Stimulated activated CD8-positive, alpha-beta memory T cell treated with anti-CD3 and anti-CD28 coated beads, Interleukin-7, amount 100 ng/mL, for 48 hours (primary cell): ENCODE measurements at regions not wholly inside any gene's neighbourhood (a gene's known extent, or its start where the extent isn't known, plus 50 kb on each side); places are given as distances from the start of the nearest gene placed in this dataset.
A peak's percentile ranks its signal among the peaks of the same experiment; 100 is the strongest.
"Not testable (repeated sequence)": the region's sequence is repeated elsewhere in the genome, so short reads cannot be mapped to it uniquely, and the experiment has no call there.

Experiments
- DNase-seq, 2 donors: peaks; one replicate each; pipeline ENCODE4 v3.0.0-alpha.2; 2020; ENCODE audit warnings: low read depth in 1 of 2; ENCODE audit errors: extremely low read depth in 1 of 2

DNA sequence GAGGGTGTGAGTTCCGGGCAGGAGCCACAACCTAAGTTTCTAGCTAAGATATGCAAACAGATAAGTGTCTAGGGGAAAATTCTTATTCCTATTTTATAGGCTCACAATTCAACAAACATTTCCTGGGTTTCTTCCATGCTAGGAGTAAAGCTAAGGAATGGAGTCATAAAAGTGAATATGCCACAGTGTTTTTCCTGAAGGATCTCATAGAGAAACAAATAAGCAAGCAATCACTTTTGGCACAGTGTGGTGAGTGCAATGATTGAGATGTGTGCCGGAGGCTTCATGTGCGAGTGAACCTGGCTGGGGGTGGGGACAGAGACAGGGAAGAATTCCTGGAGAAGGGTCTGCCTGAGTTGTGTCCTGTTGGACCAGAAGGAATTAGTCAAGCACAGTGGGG lies 147.4 kb downstream of the TENT5C start:
- no peak for DNase-seq

DNA sequence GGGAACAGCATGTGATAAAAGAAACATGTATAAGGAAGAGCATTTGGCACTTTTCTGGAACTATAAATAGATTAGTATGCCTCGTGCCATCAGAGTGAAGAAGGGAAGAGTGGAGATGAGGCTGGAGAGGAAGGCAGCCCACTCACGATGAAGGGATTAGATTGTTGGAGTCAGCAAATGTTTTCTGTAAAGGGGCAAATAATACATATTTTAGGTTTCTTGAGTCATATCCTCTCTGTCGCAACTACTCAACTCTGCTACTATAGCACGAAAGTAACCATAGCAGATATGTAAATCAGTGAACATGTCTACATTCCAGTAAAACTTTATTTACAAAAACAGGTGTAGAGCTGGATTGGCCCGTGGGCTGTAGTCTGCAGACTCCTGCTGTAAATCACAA lies 147.8 kb downstream of the TENT5C start:
- no peak for DNase-seq

DNA sequence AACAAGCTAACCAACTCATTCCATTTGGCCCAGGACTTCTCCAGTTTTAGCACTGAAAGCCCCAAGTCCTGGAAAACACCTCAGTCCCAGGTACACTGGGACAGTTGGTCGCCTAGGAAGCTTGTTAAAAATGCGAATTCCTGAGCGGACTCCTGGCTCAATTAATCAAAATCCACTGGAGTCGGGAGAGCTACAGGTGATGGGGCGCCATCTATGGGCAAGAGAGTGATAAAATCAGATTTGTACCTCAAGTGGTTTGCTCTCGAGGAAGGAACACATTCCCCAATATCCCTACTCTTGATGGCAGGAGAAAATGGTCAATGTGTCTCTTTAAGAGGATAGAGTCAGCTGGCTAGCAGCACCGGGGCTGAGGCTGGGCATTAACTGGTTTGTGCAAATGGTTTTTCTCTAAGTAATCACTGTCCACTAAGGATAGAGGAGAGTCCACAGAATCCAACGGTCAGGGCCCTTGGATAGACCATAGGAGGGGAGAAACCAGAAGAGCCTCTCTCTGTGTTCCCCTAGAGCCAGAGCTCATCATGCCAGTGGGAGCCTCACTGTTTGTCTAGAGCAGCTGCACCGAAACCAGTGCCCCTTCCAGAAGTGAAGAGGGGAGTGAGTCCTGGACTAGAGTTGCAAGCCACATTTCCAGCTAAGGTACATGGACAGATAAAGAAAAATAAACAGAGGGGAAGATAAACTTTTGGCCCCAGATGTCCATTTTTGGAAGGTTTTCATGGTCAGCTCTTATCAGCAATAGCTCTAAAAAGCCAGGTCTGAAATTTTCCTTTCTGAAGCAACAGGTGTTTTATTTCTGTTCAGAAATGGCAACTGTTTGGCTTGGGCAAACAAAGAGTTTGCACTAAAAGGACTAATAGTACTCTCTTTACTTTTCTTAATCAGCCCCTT lies 148.5 kb downstream of the TENT5C start:
- DNase-seq = no peak

DNA sequence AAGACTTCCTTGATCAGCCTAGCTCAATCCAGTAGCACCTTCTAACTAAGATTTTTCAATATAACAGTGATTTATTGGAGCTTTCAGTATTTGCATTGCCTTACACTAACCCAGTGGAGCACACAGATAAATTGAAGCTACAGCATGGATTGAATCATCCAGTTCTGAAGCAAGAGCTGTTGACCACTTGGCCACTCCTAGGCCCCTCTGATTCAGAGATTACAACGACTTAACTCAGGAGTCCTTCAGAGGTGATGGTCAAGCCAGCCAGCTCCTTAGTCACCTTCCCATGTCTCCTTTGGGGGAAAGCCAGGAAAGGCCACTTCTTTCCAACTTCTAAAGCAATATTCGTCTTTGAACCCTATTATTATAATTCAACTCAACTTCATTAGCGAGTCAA lies 151.8 kb downstream of the TENT5C start:
- DNase-seq = no peak

DNA sequence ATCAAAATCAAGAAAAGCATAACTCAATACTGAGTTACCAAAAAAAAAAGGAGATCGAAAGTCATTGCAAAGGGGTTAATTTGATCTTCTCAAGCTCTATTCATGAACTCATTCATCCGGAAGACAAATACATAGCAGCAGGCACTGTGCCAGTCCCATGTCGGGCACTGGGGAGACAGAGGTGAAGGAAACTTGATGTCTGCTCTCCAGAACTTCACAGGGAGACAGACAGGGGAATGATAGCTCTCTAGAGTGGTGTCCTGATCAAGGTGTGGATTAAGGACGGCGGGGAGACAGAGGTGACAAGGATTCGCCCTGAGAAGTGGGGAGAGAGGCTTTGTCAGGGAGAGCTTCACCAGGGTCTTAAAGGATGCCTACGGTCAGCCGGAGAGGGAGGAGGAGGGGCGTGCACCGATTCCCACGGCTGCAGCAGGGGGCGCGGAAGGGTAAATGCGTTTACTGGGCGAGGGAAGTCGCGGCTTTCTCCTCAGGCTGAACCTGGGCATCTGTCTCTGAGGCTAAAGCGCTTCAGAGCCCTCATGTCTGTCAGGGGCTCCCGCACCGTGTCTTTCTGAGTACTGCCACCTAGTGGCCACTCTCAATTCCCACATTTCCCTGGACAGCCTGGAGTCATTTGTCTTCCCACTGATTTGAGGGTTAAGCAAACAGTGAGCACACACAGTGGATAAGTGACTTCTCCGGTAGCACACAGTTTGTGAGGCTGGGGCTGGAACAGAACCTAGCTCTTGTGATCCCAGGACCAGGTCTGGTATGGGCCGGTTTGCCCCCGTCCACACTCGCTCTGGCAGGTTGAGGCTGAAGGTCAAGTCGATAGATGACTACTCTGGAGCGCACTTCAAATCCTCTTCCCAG lies 152.8 kb downstream of the TENT5C start:
- peak; percentile 32 to 47 for DNase-seq

DNA sequence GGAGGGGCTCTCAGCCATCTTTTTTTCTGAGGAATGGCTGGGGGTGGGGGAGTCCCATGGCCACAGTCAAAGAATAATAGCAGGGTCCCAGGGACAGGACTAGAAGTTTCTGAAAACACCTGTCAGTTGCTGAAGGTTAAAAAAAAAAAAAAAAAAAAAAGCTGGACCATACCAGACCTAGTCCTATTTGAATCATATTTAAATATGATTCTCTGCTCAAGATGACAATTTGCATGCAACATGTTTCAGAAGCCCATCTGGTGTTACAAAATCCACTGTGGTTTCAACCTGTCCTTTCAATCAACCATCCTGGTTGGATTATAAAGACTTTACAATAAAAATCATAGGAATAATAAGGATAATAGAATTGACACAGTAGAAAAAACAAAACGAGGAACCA lies 153.7 kb downstream of the TENT5C start:
- DNase-seq = no peak

DNA sequence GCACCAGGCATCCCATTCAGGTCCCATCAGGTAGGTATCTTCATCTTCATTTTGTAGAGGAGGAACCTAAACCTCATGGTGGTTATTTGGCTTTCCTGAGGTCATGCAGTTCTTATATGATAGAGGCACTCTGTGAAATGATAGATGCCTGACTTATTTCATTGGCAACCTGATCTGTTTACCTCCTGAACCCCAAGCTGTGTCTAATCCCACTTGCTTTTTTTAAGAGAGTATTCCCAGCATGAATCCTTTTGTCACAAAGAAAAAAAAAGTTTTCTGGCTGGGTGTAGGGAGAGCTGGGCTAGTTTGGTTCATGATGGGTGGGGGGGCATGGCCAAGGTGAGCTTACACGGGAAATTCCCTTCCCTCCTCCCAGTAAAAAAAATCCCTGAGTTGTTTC lies 154.2 kb downstream of the TENT5C start:
- no peak for DNase-seq

DNA sequence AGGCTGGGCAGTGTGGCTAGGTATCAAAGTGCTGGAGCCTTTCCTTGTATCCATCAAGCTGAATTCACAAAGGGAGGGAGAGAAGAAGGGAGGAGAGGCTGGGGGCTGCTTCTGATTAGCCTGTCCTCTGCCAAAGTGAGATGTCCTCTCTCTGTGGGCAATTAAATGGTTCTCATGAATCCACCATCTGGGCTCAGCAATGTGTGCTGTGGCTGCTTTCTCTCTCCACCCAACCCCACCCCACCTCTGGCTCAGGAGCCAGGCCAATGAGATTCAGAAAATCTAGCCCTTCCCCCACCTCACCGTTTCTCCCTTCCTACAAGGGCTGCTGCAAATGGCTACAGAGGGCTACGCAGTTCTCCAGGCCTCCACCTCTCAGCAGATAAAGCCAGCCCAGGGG lies 154.6 kb downstream of the TENT5C start:
- no peak for DNase-seq

DNA sequence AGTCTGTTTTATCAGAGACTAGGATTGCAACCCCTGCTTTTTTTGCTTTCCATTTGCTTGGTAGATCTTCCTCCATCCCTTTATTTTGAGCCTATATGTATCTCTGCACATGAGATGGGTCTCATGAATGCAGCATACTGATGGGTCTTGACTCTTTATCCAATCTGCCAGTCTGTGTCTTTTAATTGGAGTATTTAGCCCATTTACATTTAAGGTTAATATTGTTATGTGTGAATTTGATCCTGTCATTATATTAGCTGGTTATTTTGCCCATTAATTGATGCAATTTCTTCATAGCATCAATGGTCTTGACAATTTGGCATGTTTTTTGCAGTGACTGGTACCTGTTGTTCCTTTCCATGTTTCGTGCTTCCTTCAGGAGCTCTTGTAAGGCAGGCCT lies 161.7 kb downstream of the GDAP2 start:
- DNase-seq = not testable (repeated sequence)

DNA sequence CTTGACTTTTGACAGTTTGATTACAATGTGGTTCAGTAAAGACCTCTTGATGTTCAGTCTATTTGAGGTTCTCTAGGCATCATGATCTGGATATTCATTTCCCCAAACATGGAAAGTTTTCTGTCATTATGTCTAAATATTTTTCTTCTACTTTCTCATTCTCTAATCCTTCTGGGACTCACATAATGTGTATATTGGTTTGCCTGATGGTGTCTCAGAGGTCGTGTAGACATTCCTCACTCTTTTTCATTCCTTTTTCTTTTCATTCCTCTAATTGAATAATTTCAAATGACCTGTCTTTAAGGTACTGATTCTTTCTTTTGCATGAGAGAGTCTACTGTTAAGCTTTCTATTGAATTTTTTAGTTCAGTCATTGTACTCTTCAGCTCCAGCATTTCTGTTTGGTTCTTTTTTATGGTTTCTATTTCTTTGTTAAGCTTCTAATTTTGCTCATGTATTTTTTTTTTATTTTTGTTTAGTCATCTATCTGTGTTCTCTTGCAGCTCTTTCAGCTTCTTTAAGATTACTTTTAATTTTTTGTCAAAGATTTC lies 158.4 kb downstream of the GDAP2 start:
- no peak for DNase-seq

DNA sequence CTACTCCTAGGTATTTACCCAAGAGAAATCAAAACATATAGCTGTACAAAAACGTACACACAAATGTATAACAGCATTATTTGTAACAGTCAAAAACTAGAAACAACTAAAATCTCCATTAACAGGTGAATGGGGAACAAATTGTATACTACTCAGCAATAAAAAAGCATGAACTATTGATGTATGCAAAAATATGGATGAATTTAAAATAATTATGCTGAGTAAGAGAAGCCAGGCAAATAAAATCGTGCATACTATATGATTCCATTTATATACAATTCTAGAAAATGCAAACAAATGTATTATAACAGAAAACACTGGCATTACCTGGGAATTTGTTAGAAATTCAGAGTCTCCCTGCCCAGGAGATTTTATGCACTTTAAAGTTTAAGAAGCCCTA lies 150.1 kb downstream of the GDAP2 start:
- DNase-seq = no peak

DNA sequence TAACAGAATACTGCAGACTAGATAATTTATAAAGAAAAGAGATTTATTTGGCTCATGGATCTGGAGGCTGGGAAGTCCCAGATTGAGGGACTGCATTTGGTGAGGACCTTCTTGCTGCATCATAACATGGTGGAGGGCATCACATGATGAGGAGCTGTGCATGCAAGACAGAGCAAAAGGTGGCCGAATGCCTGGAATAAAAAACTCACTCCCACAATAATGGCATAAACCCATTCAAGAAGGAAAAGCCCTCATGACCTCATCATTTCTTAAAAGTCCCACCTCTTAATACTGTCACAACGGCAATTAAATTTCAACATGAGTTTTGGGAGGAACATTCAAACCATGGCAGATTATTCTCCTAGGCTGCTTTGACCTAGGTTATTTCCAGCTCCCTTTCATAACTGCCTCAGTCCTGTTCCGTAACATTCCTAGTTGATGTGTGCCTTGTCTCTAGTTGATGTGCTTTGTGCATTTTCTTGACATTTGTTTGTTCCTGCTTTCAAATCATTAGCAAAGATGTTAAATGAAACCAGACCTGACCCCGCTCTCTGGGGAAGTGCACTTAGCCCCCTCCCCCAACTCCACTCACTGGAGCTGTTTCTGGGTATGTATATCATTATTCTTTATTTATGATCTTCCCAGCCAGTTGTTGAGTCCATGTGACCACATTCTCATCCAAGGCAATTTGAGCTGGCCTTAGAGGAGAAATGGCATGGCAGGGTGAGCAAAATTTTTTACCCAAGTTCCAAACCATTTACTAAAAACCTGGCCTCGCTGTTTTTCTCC lies 148.5 kb downstream of the GDAP2 start:
- DNase-seq = no peak

DNA sequence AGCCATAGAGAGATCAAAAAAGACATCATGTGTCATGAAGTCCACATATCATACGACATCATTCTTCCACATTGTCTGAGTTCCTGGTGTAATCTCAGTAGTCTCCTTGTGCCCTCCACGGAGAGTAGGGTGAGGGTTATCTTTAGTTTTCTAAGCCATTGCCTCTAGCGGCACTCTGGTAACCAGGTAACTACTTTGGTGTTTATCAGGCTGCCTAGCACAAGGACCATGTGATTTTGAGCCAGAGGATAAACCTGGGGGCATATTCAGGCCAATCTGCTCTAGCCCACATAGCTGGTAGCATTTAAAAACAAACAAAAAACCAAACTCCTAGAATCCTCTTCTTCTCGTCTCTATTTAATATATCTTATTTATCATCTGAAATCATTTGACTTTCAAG lies 147.4 kb downstream of the GDAP2 start:
- no peak for DNase-seq

DNA sequence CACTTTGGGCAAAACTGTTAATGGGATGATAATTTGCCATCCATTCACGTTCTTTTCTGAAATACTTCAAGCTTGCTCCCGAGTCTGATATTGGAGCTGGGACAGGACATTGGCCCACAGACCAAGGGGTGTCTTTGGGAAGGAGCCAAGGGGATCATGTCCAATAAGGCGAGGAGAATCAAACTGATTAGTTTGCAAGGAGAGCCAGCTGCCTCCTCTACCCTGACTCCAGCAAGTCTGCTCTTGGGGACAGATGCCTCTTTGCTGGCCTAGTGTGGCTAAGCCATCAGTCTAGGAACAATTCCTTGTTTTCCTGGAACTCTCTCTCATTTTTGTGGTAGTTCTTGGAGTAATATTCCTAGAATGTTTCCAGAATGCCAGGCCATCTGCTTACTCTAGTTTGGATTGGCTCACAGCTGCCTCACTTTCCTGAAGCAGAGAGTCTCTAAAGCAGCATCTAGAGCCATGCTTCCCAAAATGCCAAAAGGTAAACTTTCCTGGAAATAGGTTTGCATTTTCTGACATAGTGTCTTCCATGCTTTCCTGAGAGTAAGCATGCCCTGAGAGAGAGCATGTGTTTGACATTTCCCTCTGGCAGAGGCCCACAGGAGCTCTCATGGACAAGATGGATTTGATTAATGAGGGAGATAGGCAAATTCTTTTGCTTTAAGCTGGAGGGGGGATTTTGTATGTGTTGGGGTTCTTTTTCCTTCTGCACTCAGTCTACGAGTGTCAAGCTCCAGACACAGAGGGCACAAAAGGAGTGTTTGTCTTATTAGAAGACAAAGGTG lies 145.6 kb downstream of the GDAP2 start:
- DNase-seq = no peak

DNA sequence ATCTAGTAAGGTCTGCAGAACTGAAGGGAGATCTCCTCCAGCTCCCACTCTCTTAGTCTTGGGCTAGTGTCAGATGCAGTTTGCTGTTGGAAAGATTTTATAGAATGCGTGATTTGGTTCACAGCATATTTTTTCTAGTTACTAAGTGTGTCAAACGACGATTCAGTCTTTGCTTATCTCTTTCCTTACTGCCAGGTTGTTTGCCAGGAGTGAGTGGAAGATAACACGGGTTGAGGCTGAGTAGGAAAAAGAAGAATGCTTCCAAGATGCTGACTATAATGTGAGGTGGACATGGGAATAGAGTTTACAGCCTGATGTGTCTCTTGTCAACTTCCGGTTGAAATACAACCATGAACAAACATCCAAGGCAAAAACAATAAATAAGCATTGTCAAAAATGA lies 141.4 kb downstream of the GDAP2 start:
- DNase-seq = no peak

DNA sequence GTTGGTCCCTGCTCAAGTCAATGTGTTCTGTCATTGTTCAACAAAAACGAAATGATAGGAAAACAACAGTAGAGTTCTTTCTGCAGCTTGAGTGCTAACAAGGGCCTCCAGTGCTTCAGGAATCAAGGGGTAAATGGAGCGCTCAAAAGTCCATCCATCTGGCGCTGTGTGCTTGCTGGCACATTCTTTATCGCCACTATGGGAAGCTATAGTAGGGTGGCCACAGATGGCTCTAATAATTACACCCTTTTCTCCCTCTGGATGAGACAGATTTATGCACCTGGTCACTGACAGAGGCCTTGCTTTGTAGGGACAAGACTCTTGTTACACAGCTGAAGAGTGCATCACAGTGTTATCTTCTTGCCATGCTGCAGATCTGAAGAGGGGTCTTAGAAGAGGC lies 136.0 kb downstream of the GDAP2 start:
- DNase-seq = no peak

DNA sequence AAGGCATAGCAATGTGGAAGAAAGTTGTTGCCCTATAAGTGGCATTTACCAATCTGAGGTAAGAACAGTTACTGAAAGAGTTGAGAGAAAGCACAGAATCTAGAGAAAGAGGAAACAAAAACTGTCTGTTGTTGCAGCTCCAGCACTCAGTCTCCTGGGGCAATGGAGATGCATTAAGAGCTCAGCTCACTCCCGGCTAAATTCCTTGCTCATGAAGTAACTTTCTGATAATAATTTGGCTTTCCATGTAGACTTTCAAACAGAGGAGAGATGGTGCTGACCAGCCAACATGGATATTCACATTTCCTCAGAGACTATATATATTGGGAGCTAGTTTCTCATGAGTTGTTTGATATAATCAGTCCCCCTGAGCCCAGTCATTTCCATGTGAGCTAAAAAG lies 135.3 kb downstream of the GDAP2 start:
- no peak for DNase-seq

DNA sequence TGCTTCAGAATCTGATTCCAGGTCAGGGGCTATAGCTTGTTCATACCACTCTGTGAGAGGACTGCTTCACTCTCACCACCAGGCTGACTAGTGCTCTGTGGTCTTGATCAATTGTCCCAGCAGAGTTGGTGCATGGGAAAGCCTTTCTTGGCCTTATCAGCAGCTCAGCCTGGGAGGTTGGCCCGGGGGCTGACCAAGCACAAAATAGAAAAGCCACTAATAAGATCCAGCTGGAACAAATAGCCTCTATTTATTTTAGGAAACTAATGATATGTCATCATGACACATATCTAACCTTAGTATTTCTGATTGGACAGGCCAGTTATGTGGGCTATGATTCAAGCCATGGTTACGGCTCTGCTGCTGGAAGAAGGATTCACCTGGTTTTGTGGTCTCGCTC lies 134.2 kb downstream of the GDAP2 start:
- DNase-seq = no peak

DNA sequence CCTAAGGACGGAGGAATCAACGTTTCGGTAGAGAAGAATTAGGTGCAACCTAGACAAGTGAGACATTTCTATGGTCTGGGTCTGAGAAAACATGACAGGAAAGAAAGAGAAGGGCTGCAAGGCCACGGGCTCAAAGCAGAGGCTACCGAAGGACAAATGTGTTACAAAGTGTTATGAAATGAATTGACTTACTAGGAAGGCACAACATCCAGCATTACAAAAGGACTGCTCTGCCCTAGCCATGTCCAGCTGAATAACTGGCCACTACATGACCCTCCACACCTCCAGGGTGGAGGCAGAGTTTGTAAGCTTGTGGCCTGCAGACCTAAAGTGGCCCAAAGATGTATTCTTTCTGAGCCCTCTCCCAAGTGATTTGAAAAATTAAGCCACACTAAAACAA lies 133.6 kb downstream of the GDAP2 start:
- DNase-seq = no peak

DNA sequence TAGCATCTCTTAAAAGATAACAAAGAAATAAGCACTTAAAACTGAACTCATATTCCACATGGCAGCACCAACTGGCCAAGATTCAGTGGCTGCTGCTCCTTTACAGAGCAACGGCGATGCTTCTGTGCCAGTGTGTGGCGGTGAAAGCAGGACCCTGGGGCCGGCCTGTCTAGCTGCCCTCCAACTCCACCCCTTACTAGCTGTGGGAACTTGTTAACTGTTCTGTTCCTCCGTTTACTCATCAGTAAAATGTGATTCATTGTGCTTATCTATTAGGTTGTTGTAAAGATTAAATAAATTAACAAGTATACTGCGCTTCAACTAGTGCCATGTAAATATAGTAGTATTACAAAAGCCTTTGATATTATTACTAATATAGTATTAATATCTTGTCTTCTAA lies 133.2 kb downstream of the GDAP2 start:
- no peak for DNase-seq
